HG03575 (cell line): ENCODE measurements at regions not wholly inside any gene's neighbourhood (a gene's known extent, or its start where the extent isn't known, plus 50 kb on each side); places are given as distances from the start of the nearest gene placed in this dataset.
"Not testable (repeated sequence)": the region's sequence is repeated elsewhere in the genome, so short reads cannot be mapped to it uniquely, and the experiment has no call there.

Source experiments
- ATAC-seq: cut with Tn5 transposase; IDR thresholded peaks from one replicate; pipeline ENCODE4 v1.9.1; 2021; ENCODE audit not compliant: unreplicated experiment, insufficient number of reproducible peaks, low FRiP score; ENCODE audit errors: extremely low read depth

DNA sequence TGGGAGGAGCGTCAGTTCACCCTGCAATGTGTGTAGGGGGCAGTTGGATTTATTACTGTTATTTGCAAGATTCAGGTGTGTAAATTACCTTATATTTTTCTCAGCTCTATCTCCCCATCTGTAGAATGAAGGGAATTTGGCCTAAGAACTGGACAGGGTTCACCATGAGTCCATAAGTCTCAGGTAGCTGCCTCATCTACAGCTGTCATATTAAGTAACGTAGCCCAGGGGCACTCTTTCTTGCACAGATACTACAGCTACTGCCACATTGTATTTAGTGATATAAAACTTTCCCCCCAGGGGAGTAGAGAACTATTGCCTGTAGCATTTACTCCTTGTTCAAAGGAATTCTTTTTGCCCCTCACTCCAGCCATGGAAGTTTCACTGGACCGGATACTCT is 301.4 kb upstream of the ZNF608 start:
- ATAC-seq, result no peak

GRCh38 chr5:125049721-125050702 is 303.6 kb upstream of the ZNF608 start:
- ATAC-seq, result no peak

- ATAC-seq, result no peak
Observed at GRCh38 chr5:125050926-125051325, 304.5 kb upstream of the ZNF608 start.

GRCh38 chr5:125052584-125052983 is 306.1 kb upstream of the ZNF608 start:
- ATAC-seq, result no peak

DNA sequence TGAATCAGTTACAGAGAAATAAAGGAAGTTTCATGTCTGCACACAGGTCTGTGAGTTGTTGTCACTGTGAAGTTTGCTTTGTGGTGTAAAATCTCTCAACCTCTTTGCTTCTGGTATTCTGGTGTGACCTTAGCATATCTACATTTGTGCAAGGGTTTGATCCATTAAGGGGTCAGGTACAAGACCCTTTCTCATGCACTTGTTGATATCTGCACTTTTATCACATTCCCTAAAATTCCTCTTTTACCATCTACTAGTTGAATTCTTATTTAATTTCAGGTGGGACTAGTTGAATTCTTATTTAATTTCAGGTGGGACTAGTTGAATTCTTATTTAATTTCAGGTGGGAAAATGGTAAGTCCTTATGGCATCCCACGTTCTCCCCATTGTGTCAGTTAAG is 306.7 kb upstream of the ZNF608 start:
- no peak for ATAC-seq

DNA sequence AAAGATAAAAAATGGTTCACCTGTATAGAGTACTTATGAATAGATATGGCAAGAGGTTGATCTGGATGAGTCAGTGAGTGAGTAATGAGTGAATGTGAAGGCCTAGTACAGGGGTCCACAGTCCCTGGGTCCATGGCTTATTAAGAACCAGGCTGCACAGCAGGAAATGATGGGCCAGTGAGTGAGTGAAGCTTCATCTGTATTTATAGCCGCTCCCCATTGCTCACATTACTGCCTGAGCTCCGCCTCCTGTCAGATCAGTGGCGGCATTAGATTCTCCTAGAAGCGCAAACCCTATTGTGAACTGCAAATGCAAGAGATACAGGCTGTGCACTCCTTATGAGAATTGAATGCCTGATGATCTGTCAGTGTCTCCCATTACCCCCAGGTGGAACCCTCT is 307.7 kb upstream of the ZNF608 start:
- no peak for ATAC-seq

- no peak for ATAC-seq
Observed at GRCh38 chr5:125056671-125057485, 310.4 kb upstream of the ZNF608 start.

DNA sequence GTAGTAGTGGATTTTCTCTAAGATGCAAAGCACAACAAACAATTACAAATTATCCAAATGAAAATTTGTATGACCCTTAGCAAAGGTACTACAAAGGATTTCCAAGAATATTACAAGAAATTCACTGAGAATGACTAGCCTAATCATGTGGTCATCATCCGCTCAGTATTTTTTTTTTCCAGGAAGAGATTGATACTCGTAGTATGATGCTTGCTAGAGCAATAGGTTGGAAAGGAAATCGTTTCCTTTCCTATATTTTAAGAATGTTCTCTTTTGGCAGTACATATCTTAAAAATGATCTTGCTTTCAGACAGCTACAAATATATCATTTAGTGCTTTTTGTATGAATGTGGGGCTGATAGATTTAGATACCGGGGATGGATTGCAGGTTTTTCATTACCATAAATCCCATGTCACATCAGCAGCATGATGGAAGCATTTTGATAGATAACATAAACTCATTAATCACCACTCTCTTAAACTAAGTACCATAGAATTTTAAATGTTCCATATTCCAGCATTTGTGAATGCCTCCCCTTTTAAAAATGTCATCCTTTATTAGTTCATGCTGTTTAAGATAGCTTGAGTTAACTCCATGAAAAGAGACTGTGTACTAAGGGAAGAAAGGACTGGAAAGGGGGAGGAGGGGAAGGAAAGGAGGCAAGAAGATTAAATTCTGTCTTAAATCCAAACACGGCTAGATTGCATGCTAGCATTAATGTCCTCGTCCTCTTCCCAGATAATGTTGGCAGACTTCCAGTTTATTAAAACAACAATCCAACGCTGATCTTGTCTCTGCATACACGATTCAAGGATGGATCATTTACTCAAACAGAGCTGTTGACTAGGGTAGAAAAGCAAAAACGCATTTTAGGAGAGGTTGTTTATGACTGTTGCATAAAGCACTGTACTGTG is 311.7 kb upstream of the ZNF608 start:
- ATAC-seq, result no peak

DNA sequence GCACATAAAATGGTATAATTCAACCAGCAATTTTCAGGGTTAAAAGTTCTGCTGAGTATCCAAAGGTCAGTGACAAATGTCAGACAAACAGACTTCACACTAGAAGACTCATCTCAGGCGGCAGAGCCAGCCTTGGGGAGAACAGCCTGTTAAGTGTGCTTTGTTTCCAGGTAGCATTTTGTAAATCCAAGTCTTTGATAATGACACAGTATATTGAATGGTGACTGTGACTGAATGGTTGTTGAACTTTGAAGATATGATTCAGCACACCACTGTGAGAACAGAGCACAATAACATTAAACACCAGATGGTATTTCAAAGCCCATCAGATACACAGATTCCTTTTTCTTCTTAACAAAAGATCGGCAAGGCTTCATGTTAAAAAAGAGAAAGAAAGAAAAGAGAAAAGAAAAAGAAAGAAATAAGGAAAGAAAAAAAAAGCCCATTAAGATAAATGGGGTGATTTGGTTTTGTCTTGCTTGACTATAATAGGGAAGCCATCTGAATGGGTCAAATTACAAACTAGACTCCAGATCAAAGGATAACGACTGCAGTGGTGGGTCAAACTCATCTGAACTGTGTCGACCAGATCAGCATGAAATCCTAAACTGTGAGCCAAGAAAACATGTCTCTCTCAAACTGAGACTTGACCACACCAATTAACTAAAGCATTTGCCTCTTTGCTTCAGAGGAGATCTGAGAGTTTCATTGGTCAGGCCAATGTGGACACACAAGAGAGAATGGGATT is 313.0 kb upstream of the ZNF608 start:
- ATAC-seq, result no peak

- ATAC-seq, result no peak
Observed at GRCh38 chr5:125061726-125062125, 315.3 kb upstream of the ZNF608 start.

GRCh38 chr5:125064621-125065438 is 318.4 kb upstream of the ZNF608 start:
- no peak for ATAC-seq

DNA sequence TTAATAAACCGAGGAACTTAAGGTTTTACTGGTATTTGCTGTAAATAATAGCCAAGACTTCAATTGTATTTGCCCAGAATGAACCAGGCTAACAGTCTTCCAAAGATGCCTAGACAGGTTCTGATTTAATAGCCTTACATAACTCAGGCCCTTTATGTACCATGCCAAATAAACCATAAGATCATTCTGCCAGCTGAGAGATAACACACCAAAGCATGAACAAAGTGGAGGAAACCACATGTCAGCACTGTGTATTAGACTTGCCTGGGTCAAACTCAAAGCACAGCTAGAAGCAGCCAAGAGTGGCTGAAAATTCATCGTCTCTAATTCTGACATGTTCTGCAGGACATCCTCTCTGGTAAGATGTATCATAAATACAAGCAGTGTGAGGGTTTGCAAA is 319.3 kb upstream of the ZNF608 start:
- ATAC-seq, result no peak

- ATAC-seq, result no peak
Observed at GRCh38 chr5:125070961-125071360, 324.5 kb upstream of the ZNF608 start.

- no peak for ATAC-seq
Observed at GRCh38 chr5:125073090-125073489, 326.7 kb upstream of the ZNF608 start.

DNA sequence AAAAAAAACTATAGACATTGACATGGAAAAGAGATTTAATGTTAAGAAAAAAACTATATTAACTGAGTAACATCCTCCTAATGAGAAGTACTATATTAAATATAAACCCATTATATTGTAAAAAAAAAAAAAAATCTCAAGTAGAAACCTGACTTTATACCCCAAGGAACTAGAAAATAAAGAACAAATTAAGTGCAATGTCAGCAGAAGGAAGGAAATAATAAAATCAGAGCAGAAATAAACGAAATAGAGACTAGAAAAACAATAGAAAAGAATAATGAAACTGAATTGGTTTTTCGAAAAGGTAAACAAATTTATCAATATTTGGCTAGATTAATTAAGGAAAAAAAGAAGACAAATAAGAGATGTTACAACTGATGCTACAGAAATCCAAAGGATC is 329.1 kb upstream of the ZNF608 start:
- no peak for ATAC-seq

DNA sequence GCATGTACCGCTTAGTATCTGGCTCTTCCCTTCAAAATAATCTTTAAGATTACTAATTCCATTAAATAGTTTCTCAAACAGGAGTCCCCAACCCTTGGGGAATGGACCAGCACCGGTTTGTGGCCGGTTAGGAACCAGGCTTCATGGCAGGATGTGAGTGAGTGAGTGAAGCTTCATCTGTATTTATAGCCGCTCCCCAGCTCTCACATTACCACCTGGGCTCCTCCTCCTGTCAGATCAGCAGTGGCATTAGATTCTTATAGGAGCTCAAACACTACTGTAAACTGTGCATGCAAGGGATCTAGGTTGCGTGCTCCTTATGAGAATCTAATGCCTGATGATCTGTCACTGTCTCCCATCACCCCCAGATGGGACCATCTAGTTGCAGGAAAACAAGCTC is 332.6 kb upstream of the ZNF608 start:
- ATAC-seq, result not testable (repeated sequence)

GRCh38 chr5:125081101-125081500 is 334.7 kb upstream of the ZNF608 start:
- ATAC-seq, result no peak

- ATAC-seq, result no peak
Observed at GRCh38 chr5:125083981-125084380, 337.5 kb upstream of the ZNF608 start.
